ENCODE measurements at regions not wholly inside any gene's neighbourhood (a gene's known extent, or its start where the extent isn't known, plus 50 kb on each side); places are given as distances from the start of the nearest gene placed in this dataset.

GRCh38 chr2:5982193-5982902 is 290.2 kb downstream of the SOX11 start:
- Histone ChIP-seq H2BK20ac (ENCODE audit: low read depth, low read length, poor library complexity, severe bottlenecking) (no peak overlapping the region), H3K14ac (ENCODE audit: insufficient read depth, low read length) (no peak overlapping the region), H2BK12ac (ENCODE audit: insufficient read length, low read depth, low read length) (no peak overlapping the region), H4K5ac (ENCODE audit: insufficient read length, low read depth, low read length) (no peak overlapping the region), H3K4me1 (ENCODE audit: insufficient read depth, low read length) (no peaks in the 10 kb centered on the region), H3K4ac (ENCODE audit: low read depth, low read length) (no peak overlapping the region), H3K9ac (ENCODE audit: extremely low read depth, insufficient read length, low read length) (no peak overlapping the region), H3T11ph (ENCODE audit: low read length) (no peak overlapping the region), H3K27ac (ENCODE audit: insufficient read length, low read depth, low read length) (no peak overlapping the region), H3K56ac (ENCODE audit: insufficient read length, low read depth, low read length) (no peak overlapping the region), H4K91ac (ENCODE audit: insufficient read length, low read depth, low read length) (no peak overlapping the region), H3K23me2 (ENCODE audit: insufficient read length, low read depth, low read length, poor library complexity, severe bottlenecking) (peaks cover 7% of the 10 kb centered on the region), H4K20me1 (ENCODE audit: control insufficient read depth, insufficient read depth, insufficient read length) (no peaks in the 10 kb centered on the region), H3K4me2 (ENCODE audit: insufficient read depth, insufficient read length, low read length) (peak overlapping the region; percentile 66), H3K9me3 (ENCODE audit: control insufficient read depth, low read depth, low read length) (no peaks in the 10 kb centered on the region), H2AFZ (ENCODE audit: low read length) (no peak overlapping the region), H3K79me2 (ENCODE audit: insufficient read depth, low read length) (no peaks in the 10 kb centered on the region), H3K27me3 (ENCODE audit: insufficient read depth, low read length) (no peaks in the 10 kb centered on the region), H2BK120ac (ENCODE audit: low read depth, low read length, poor library complexity, severe bottlenecking) (no peak overlapping the region), H4K8ac (replicated peaks; ENCODE audit: insufficient read length, low read depth, low read length) (no peak overlapping the region), H3K18ac (ENCODE audit: insufficient read length, low read depth, low read length) (no peak overlapping the region), H2BK5ac (ENCODE audit: insufficient read length, low read length) (no peak overlapping the region), H2BK15ac (ENCODE audit: low read depth, low read length) (no peak overlapping the region), H2AK5ac (ENCODE audit: insufficient read length, low read length) (no peak overlapping the region), H3K79me1 (ENCODE audit: insufficient read depth, low read depth, low read length, poor library complexity, severe bottlenecking) (no peaks in the 10 kb centered on the region), H3K23ac (ENCODE audit: insufficient read length, low read depth, low read length) (no peak overlapping the region)
- no CpG with 5 or more reads among the region's 16 CpGs for WGBS (ENCODE audit: extremely low coverage, insufficient read length, low lambda C conversion rate)
- no peak for DNase-seq
- peak overlapping the region in 1 of 2 experiments; percentile 40; a peak in 1 of 5 replicates for H3K4me3 Mint-ChIP-seq
- peaks cover 0 to 4% of the 10 kb centered on the region in 2 experiments; a peak in 1 of 5 replicates for H3K9me3 Mint-ChIP-seq
- peaks cover 41 to 43% of the 10 kb centered on the region in 2 experiments for H3K4me1 Mint-ChIP-seq
- H3K36me3 Mint-ChIP-seq (ENCODE audit: insufficient read depth in 1 of 3, low read depth in 3 of 3): peaks cover 3 to 8% (median 3%) of the 10 kb centered on the region in 3 experiments; a peak in 2 of 7 replicates
- no peak for TF ChIP-seq CTCF (conservative IDR thresholded peaks at IDR 0.05)
- peaks cover 9% of the 10 kb centered on the region for H3K27me3 Mint-ChIP-seq (ENCODE audit: low read depth)
- H3K27ac Mint-ChIP-seq: no peak overlapping the region

Measured in H9 (cell line).